CD4-positive, alpha-beta T cell treated with Interleukin-17A for 1 hour (primary cell): ENCODE measurements at regions not wholly inside any gene's neighbourhood (a gene's known extent, or its start where the extent isn't known, plus 50 kb on each side); places are given as distances from the start of the nearest gene placed in this dataset.

Experiments used
- DNase-seq: peaks from one replicate; pipeline ENCODE4 v3.0.0-alpha.2; 2020

DNA sequence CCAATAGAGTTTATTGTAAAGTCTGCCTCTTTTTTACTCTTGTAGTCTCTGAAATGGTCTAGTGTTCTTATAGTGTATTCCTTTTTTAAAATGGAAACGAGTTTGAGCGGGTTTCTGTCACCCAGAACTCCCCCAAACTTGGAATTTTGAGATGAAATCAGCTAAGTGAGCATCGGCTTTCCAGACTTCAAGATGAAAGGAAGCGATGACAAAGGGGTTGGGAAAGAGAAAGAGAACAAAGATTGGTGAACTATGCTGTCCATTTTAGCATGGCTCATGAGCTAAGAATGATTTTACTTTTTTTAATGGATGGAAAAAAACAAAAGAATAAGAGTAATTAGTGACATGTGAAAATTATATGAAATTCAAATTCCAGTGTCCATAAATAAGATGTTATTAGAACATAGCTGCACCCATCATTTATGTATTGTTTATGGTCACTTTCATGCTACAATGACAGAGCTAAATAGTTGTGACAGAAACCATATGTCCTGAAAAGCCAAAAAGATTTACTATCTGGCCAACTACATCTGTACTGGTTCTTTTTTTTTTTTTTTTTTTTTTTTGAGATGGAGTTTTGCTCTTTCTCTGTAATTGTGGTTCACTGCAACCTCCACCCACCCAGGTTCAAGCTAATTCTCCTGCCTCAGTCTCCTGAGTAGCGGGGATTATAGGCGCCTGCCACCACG, 52.7 kb upstream of the PDZRN3 start:
- DNase-seq, result no peak
